MCF 10A (cell line): ENCODE measurements at regions not wholly inside any gene's neighbourhood (a gene's known extent, or its start where the extent isn't known, plus 50 kb on each side); places are given as distances from the start of the nearest gene placed in this dataset.

Experiments used
- BruUV-seq: library from RNA; stranded (reverse); fragments of 400-500 nt; replicated peaks from 2 replicates; lab custom pipeline; 2021; lab: Mats Ljungman, UMichigan
- CTCF ChIA-PET: fragments of 300-600 bp; sonication (Branson Sonifier 250); formaldehyde crosslinking; extraction: SDS; loops from one replicate; lab custom pipeline; 2021; ENCODE audit warnings: antibody characterized with exemption, inconsistent platforms; lab: Yijun Ruan, JAX
- POLR2A ChIA-PET: fragments of 300-600, 350-650 bp; sonication (Branson Sonifier 250); formaldehyde crosslinking; extraction: SDS; loops from one replicate; lab custom pipeline; 2020; ENCODE audit warnings: antibody characterized with exemption, inconsistent platforms; lab: Yijun Ruan, JAX
- DNase-seq: peaks from one replicate; pipeline ENCODE4 v3.0.0-alpha.2; 2018; ENCODE audit not compliant: unreplicated experiment
- H3K27ac Mint-ChIP-seq: one replicate; pipeline ENCODE4 v1.8.0; 2022; ENCODE audit warnings: mild to moderate bottlenecking, low read depth, mixed read lengths; ENCODE audit not compliant: unreplicated experiment
- H3K27me3 Mint-ChIP-seq: one replicate; pipeline ENCODE4 v1.8.0; 2022; ENCODE audit warnings: mixed read lengths; ENCODE audit not compliant: insufficient read depth, unreplicated experiment
- H3K36me3 Mint-ChIP-seq: one replicate; pipeline ENCODE4 v1.8.0; 2022; ENCODE audit warnings: mild to moderate bottlenecking, moderate library complexity, mixed read lengths; ENCODE audit not compliant: insufficient read depth, unreplicated experiment
- H3K4me1 Mint-ChIP-seq: one replicate; pipeline ENCODE4 v1.8.0; 2022; ENCODE audit warnings: mixed read lengths; ENCODE audit not compliant: insufficient read depth, unreplicated experiment
- H3K4me3 Mint-ChIP-seq: one replicate; pipeline ENCODE4 v1.8.0; 2022; ENCODE audit warnings: mild to moderate bottlenecking, moderate library complexity, mixed read lengths; ENCODE audit not compliant: unreplicated experiment
- H3K9me3 Mint-ChIP-seq: one replicate; pipeline ENCODE4 v1.8.0; 2022; ENCODE audit warnings: mixed read lengths; ENCODE audit not compliant: unreplicated experiment
- intact Hi-C: fragments of 100-400 bp; cut with micrococcal nuclease; formaldehyde crosslinking; loops from 2 replicates; pipeline ENCODE4 v1.14.1; 2022
- TF ChIP-seq, protein P1 (sequence below): fragments of 200-600 bp; IDR thresholded peaks from one replicate; pipeline ENCODE4 v1.8.0; 2022; ENCODE audit warnings: antibody characterized with exemption, mild to moderate bottlenecking; ENCODE audit not compliant: unreplicated experiment

DNA sequence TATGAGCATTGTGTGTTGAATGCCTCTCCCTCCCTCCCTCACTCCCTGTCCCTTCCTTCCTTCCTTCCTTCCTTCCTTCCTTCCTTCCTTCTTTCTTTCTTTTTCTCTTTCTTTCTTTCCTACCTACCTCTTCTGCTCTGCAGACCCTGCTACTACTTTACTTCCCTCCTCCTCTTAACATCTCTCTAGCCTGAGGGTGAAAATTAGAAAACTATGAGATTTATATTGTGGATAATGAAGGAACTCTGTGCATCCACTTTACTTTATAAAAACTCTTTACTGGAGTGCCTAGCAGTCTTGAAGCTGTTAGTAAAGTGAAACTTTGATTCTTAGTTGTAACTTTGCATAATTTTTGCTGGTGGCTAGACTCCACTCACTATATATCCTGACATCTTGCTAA is 572.2 kb downstream of the RWDD3 start:
- H3K27me3 Mint-ChIP-seq: no peaks in the 10 kb centered on the region
- BruUV-seq: no TSS peak
- ChIA-PET CTCF (interaction anchor here (0.6 kb wide), 1 partner anchor 1789 kb away, joined by 5 read pairs; no protein-coding TSS in a partner anchor), POLR2A (interaction anchor here (0.8 kb wide), 1 partner anchor 31 kb away, joined by 3 read pairs; no protein-coding TSS in a partner anchor)
- no peaks in the 10 kb centered on the region for H3K36me3 Mint-ChIP-seq
- no peak overlapping the region for H3K27ac Mint-ChIP-seq
- no peak for DNase-seq
- H3K4me1 Mint-ChIP-seq: no peaks in the 10 kb centered on the region
- intact Hi-C loops: no loop called here
- no peaks in the 10 kb centered on the region for H3K9me3 Mint-ChIP-seq
- H3K4me3 Mint-ChIP-seq: no peak overlapping the region
- TF ChIP-seq, protein P1, sequence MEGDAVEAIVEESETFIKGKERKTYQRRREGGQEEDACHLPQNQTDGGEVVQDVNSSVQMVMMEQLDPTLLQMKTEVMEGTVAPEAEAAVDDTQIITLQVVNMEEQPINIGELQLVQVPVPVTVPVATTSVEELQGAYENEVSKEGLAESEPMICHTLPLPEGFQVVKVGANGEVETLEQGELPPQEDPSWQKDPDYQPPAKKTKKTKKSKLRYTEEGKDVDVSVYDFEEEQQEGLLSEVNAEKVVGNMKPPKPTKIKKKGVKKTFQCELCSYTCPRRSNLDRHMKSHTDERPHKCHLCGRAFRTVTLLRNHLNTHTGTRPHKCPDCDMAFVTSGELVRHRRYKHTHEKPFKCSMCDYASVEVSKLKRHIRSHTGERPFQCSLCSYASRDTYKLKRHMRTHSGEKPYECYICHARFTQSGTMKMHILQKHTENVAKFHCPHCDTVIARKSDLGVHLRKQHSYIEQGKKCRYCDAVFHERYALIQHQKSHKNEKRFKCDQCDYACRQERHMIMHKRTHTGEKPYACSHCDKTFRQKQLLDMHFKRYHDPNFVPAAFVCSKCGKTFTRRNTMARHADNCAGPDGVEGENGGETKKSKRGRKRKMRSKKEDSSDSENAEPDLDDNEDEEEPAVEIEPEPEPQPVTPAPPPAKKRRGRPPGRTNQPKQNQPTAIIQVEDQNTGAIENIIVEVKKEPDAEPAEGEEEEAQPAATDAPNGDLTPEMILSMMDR: no peak

GRCh38 chr1:95809391-95809790 is 575.4 kb downstream of the RWDD3 start:
- Mint-ChIP-seq H3K27me3 (no peaks in the 10 kb centered on the region), H3K9me3 (no peaks in the 10 kb centered on the region), H3K27ac (no peak overlapping the region), H3K36me3 (no peaks in the 10 kb centered on the region), H3K4me3 (no peak overlapping the region), H3K4me1 (no peaks in the 10 kb centered on the region)
- no peak for DNase-seq
- ChIA-PET CTCF (no interaction called here), POLR2A (no interaction called here)
- BruUV-seq: no TSS peak
- TF ChIP-seq, protein P1: no peak
- intact Hi-C loops: no loop called here

DNA sequence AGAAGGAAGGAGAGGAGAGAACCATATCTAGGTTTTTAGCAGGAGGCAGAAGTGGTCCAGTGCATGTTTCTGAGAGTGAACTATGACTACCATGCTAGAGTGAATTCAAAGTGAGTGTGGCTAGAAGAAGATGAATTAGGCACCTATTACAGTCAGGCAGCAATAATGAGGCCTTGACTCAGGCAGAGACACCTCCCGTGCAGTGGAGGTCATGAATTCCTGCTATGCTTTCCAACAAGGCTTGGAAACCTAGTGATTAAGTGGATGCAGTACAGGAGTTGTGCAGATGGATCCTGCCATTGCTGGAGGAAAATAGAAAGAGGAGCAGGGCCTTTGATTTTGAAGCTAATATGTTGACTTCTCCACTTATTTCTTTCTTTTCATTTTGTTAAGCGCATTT is 581.5 kb downstream of the RWDD3 start:
- Mint-ChIP-seq H3K9me3 (no peaks in the 10 kb centered on the region), H3K4me3 (no peak overlapping the region), H3K27me3 (no peaks in the 10 kb centered on the region), H3K36me3 (no peaks in the 10 kb centered on the region), H3K27ac (no peak overlapping the region), H3K4me1 (no peaks in the 10 kb centered on the region)
- no peak for DNase-seq
- ChIA-PET POLR2A (no interaction called here), CTCF (no interaction called here)
- TF ChIP-seq, protein P1: no peak
- no TSS peak for BruUV-seq
- intact Hi-C loops: no loop called here

- no peak overlapping the region for H3K27ac Mint-ChIP-seq
- intact Hi-C loops: no loop called here
These were observed 595.5 kb downstream of the RWDD3 start for GRCh38 chr1:95829556-95829955.

More at GRCh38 chr1:95829556-95829955, 595.5 kb downstream of the RWDD3 start:
- Mint-ChIP-seq H3K4me1 (no peaks in the 10 kb centered on the region), H3K36me3 (no peaks in the 10 kb centered on the region), H3K4me3 (no peak overlapping the region), H3K9me3 (peaks cover 2% of the 10 kb centered on the region), H3K27me3 (no peaks in the 10 kb centered on the region)
- no TSS peak for BruUV-seq
- TF ChIP-seq, protein P1: no peak
- DNase-seq: no peak
- ChIA-PET POLR2A (interaction anchor here (0.6 kb wide), 1 partner anchor 194 kb away, joined by 3 read pairs; no protein-coding TSS in a partner anchor), CTCF (no interaction called here)
